ENCODE measurements at regions not wholly inside any gene's neighbourhood (a gene's known extent, or its start where the extent isn't known, plus 50 kb on each side); places are given as distances from the start of the nearest gene placed in this dataset.
A peak's percentile ranks its signal among the peaks of the same experiment; 100 is the strongest.

- no peak for DNase-seq
Measured at GRCh38 chr12:40559865-40560264, 132.4 kb upstream of the CNTN1 start.

GRCh38 chr12:40560848-40561247 is 131.4 kb upstream of the CNTN1 start:
- DNase-seq = no peak

GRCh38 chr12:40561395-40561966 is 130.8 kb upstream of the CNTN1 start:
- no peak for DNase-seq

- peak; percentile 88 for DNase-seq
Measured at GRCh38 chr12:40565029-40565633, 127.1 kb upstream of the CNTN1 start.

- no peak for DNase-seq
Measured at GRCh38 chr12:40566271-40566670, 126.0 kb upstream of the CNTN1 start.

- DNase-seq = no peak
Measured at GRCh38 chr12:40569626-40570179, 122.5 kb upstream of the CNTN1 start.

- no peak for DNase-seq
Measured at GRCh38 chr12:40573024-40573423, 119.2 kb upstream of the CNTN1 start.

GRCh38 chr12:40575987-40576386 is 116.3 kb upstream of the CNTN1 start:
- DNase-seq = no peak

GRCh38 chr12:40577834-40578233 is 114.4 kb upstream of the CNTN1 start:
- no peak for DNase-seq

GRCh38 chr12:40579687-40580086 is 112.6 kb upstream of the CNTN1 start:
- DNase-seq = no peak

GRCh38 chr12:40580346-40580745 is 111.9 kb upstream of the CNTN1 start:
- DNase-seq = no peak

- no peak for DNase-seq
Measured at GRCh38 chr12:40581889-40582288, 110.3 kb upstream of the CNTN1 start.

GRCh38 chr12:40583743-40584142 is 108.5 kb upstream of the CNTN1 start:
- no peak for DNase-seq

- DNase-seq = no peak
Measured at GRCh38 chr12:40584763-40585162, 107.5 kb upstream of the CNTN1 start.

GRCh38 chr12:40586823-40587222 is 105.4 kb upstream of the CNTN1 start:
- no peak for DNase-seq

GRCh38 chr12:40587421-40587820 is 104.8 kb upstream of the CNTN1 start:
- DNase-seq = no peak

GRCh38 chr12:40587970-40588369 is 104.3 kb upstream of the CNTN1 start:
- DNase-seq = no peak

- DNase-seq = no peak
Measured at GRCh38 chr12:40597133-40597532, 95.1 kb upstream of the CNTN1 start.

- no peak for DNase-seq
Measured at GRCh38 chr12:40598073-40598472, 94.2 kb upstream of the CNTN1 start.

GRCh38 chr12:40602562-40602961 is 89.7 kb upstream of the CNTN1 start:
- DNase-seq = no peak

GRCh38 chr12:40614923-40615322 is 77.3 kb upstream of the CNTN1 start:
- DNase-seq = no peak

- no peak for DNase-seq
Measured at GRCh38 chr12:40615590-40615989, 76.6 kb upstream of the CNTN1 start.

GRCh38 chr12:40616383-40616915 is 75.8 kb upstream of the CNTN1 start:
- DNase-seq = no peak

- no peak for DNase-seq
Measured at GRCh38 chr12:40618636-40619035, 73.6 kb upstream of the CNTN1 start.

- DNase-seq = no peak
Measured at GRCh38 chr12:40620564-40621019, 71.6 kb upstream of the CNTN1 start.

Measured in NCI-H2081 treated with DMSO at 0.1 percent for 48 hours (cell line).